GM12873 (cell line): ENCODE measurements at regions not wholly inside any gene's neighbourhood (a gene's known extent, or its start where the extent isn't known, plus 50 kb on each side); places are given as distances from the start of the nearest gene placed in this dataset.

Experiments used
- TF ChIP-seq, protein P1 (sequence below): IDR thresholded peaks from 2 replicates; pipeline ENCODE4 v1.5.1; 2012; ENCODE audit warnings: low read depth, mild to moderate bottlenecking, moderate library complexity, low read length, control low read depth; ENCODE audit not compliant: insufficient read depth; ENCODE audit errors: missing control alignments

DNA sequence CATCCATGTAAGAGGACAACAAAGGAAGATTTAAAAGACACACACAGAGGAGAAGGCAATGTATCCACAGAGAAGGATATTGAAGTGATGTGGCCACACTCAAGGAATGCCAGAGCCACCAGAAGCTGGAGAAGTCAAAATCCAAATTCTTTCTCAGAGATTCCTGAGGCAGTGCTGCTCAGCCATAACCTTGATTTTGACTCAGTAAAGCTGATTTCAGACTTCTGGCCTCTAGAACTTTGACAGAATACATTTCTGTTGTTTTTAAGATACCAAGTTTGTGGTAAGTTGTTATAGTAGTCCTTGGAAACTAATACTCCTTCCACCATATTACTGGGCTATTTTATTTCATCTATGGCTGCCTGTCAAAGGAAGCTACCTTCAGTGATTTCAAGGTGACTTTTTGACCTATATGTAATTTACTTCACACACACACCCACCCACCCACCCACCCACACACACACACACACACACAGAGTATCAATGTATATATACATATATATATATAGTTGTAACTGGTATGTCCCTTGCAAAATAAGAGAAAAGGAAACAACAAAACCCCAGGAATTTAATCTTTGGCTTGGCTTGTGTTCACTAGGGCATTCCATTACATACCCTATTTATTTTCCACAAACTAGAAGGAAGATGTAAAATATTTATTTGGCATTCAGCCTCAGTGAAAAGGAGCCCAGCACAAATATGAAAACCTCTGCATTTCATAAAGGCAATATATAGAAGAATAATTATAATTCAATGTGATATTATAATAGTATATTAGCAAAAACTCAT, 142.1 kb upstream of the PTGFR start:
- TF ChIP-seq, protein P1, sequence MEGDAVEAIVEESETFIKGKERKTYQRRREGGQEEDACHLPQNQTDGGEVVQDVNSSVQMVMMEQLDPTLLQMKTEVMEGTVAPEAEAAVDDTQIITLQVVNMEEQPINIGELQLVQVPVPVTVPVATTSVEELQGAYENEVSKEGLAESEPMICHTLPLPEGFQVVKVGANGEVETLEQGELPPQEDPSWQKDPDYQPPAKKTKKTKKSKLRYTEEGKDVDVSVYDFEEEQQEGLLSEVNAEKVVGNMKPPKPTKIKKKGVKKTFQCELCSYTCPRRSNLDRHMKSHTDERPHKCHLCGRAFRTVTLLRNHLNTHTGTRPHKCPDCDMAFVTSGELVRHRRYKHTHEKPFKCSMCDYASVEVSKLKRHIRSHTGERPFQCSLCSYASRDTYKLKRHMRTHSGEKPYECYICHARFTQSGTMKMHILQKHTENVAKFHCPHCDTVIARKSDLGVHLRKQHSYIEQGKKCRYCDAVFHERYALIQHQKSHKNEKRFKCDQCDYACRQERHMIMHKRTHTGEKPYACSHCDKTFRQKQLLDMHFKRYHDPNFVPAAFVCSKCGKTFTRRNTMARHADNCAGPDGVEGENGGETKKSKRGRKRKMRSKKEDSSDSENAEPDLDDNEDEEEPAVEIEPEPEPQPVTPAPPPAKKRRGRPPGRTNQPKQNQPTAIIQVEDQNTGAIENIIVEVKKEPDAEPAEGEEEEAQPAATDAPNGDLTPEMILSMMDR: no peak

DNA sequence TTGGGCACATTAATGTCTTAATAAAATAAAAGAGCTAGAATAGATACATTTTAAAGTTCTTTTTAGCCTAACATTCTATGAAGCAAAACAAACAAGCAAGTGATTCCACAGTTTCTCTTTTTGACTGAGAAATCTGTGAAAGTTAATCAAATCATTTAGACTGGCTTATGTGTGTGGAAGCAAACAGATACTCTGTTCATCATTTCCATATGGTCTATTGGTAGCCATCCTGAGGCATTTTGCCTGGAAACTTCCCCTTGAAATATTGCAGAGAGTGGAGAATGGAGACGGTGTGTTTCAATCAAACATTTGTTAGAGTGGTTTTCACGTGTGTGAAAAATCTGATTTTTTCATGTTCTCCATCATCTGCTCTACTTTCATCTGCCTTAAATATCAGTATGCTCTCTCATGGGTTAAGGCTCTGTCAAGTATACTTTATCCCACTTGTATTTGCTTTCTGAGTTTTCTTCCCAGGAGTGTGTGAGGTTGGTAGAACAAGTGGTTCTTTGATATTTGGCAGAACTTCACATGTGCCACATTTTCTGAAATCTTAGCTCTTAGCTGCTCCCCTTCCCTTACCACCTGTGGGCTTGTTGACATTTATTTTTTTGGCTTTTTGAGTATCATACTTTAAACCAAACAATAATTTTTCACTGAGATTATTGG, 139.1 kb upstream of the PTGFR start:
- TF ChIP-seq, protein P1: no peak

DNA sequence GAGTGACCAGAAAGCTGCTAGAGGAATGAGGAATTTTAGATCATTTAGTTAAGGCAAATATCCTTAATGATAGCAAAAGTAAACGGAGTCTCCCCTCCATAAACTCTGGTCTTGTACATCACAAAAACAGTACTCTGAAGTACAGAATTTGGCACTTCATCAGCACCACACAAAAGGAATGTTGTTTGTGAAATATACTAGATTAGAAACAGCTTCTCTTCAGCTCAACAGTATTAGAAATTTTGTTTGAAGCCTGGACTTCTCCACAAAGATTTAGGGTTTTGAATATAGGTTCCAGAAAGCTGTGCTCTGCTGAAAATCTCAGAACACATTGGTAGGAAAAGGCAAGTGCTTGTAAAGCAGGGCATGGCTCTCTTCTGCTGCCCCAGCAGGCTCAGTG, 135.1 kb upstream of the PTGFR start:
- TF ChIP-seq, protein P1: no peak

DNA sequence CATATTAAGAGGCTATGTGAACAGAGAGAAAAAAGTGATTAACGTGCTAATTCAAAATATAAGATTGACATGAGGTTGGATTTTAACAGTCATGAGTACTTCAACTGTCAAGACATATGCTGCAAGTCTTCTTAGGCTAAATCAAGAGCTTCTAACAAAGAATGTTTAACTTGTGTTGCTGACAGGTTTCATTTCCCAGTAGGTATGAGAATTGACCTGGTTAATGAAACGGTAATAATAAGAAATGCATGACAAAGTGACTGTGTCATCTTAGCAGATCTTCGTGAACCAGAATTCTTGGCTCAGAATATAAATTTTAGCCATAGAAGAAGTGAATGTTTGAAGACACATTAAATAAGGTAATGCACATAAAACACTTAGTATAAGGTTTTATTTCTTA, 132.6 kb upstream of the PTGFR start:
- TF ChIP-seq, protein P1: no peak

DNA sequence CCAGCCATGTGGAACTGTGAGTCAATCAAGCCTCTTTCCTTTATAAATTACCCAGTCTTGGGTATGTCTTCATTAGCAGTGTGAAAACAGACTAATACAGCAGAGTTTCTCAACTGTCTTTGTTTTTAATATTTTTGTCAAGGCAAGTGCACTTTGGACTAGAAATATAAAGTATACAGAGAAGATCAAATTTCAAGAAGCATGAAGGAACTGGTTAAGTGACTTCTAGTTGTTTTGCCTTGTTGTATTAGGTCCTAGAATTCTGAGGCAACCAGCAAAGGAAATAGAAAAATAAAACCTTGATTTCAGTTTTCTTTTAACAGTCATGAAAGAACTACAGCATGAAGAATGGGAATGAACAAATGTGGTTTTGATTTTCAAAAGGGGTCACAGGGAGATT, 131.1 kb upstream of the PTGFR start:
- TF ChIP-seq, protein P1: no peak

DNA sequence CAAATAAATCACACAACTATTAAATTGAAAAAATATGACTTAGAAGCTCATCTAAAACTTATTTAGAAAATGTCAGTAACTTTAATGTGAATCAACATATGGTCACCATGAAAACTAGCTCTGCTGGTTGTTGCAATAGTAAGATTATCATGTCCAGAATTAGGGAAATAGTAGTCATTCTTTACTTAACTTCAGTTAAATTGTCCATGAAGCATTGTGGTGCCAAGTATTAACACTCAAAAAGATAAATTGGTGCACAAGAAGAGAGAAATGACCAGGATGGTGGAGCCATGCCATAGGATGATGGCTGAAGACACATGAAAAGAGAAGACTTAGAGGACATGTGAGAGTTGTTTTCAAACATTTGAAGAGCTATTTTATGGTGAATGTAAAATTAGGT, 130.2 kb upstream of the PTGFR start:
- TF ChIP-seq, protein P1: no peak

DNA sequence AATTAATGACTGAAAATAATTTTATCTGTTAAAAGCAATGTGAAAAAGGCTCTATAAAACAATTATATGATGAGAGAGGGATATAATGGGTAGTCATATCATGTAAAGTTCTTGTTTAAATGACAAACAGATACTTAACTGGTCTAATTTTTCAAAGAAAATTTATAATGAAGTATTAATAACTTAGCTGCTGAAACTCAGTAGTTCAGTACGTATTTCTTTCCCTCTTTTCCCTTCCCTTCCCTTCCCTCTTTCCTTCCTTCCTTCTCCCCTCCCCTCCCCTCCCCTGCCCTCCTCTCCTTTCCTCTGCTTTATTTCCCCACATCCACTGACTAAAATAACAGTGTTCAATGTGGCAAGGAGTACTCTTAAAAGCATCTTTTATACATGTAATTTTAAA, 123.1 kb upstream of the PTGFR start:
- TF ChIP-seq, protein P1: no peak
